ENCODE measurements at regions not wholly inside any gene's neighbourhood (a gene's known extent, or its start where the extent isn't known, plus 50 kb on each side); places are given as distances from the start of the nearest gene placed in this dataset.

DNA sequence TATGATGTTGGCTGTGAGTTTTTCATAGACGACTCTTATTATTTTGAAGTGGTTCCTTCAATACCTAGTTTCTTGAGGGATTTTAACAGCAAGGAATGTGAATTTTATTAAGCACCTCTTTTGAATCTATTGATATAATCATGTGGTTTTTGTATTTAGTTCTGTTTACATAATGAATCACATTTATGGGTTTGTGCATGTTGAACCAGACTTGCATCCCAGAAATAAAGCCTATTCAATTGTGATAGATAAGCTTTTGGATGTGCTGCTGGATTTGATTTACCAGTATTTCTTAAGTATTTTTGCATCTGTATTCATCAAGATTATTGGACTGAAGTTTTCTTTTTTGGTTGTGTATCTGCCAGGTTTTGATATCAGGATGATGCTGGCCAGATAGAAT is 131.6 kb upstream of the SCN7A start:
- Histone ChIP-seq H3K36me3 (ENCODE audit: control insufficient read depth in 2 of 2, extremely low read depth in 1 of 2, insufficient read depth in 2 of 2, low read length in 2 of 2) (no peaks in the 10 kb centered on the region), H3K79me2 (ENCODE audit: control insufficient read depth, insufficient read depth, low read length) (no peaks in the 10 kb centered on the region), H3K27me3 (ENCODE audit: control insufficient read depth, extremely low read depth, insufficient read depth, low read length) (no peaks in the 10 kb centered on the region), H3K4me3 (ENCODE audit: control insufficient read depth in 2 of 3, extremely low read depth in 1 of 3, insufficient read depth in 2 of 3, low read depth in 1 of 3, low read length in 3 of 3) (no peak overlapping the region), H3K9ac (ENCODE audit: control insufficient read depth, extremely low read depth, insufficient read depth, low read length) (no peak overlapping the region), H4K20me1 (ENCODE audit: control insufficient read depth, extremely low read depth, insufficient read depth, low read length) (no peaks in the 10 kb centered on the region), H3K4me2 (ENCODE audit: control insufficient read depth, extremely low read depth, insufficient read depth, low read depth, low read length) (no peak overlapping the region), H3K27ac (ENCODE audit: control insufficient read depth, insufficient read depth, low read length) (no peak overlapping the region), H3K9me3 (ENCODE audit: control insufficient read depth, low read depth, low read length) (no peaks in the 10 kb centered on the region), H2AFZ (ENCODE audit: control insufficient read depth, low read length) (no peak overlapping the region), H3K4me1 (ENCODE audit: control insufficient read depth, extremely low read depth, insufficient read depth, low read length) (no peaks in the 10 kb centered on the region), H3K9me1 (ENCODE audit: control insufficient read depth, extremely low read depth, insufficient read depth, low read length) (no peaks in the 10 kb centered on the region)
- no peak for FAIRE-seq
- TF ChIP-seq, protein P1, sequence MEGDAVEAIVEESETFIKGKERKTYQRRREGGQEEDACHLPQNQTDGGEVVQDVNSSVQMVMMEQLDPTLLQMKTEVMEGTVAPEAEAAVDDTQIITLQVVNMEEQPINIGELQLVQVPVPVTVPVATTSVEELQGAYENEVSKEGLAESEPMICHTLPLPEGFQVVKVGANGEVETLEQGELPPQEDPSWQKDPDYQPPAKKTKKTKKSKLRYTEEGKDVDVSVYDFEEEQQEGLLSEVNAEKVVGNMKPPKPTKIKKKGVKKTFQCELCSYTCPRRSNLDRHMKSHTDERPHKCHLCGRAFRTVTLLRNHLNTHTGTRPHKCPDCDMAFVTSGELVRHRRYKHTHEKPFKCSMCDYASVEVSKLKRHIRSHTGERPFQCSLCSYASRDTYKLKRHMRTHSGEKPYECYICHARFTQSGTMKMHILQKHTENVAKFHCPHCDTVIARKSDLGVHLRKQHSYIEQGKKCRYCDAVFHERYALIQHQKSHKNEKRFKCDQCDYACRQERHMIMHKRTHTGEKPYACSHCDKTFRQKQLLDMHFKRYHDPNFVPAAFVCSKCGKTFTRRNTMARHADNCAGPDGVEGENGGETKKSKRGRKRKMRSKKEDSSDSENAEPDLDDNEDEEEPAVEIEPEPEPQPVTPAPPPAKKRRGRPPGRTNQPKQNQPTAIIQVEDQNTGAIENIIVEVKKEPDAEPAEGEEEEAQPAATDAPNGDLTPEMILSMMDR (optimal IDR thresholded peaks at IDR 0.05 in 1 of 3, IDR thresholded peaks at IDR 0.05 in 1 of 3, conservative IDR thresholded peaks at IDR 0.05 in 1 of 3; ENCODE audit: extremely low read depth in 1 of 3, insufficient read depth in 2 of 3, low read length in 3 of 3) = no peak
- TF ChIP-seq EZH2 (IDR thresholded peaks at IDR 0.05; ENCODE audit: low read length) = no peak
- no peak for DNase-seq (ENCODE audit: low read depth, low spot score)
- dilution Hi-C loops (cut with MboI; ENCODE audit: extremely low pct_ligation_motif_present, low sequenced_read_pairs) = no loop called here

- H3K9me1 ChIP-seq (ENCODE audit: control insufficient read depth, extremely low read depth, insufficient read depth, low read length) = no peaks in the 10 kb centered on the region
- no peak overlapping the region for H3K9ac ChIP-seq (ENCODE audit: control insufficient read depth, extremely low read depth, insufficient read depth, low read length)
- no peak for FAIRE-seq
- H3K27me3 ChIP-seq (ENCODE audit: control insufficient read depth, extremely low read depth, insufficient read depth, low read length) = no peaks in the 10 kb centered on the region
- no peak overlapping the region for H3K27ac ChIP-seq (ENCODE audit: control insufficient read depth, insufficient read depth, low read length)
- H3K4me3 ChIP-seq (ENCODE audit: control insufficient read depth in 2 of 3, extremely low read depth in 1 of 3, insufficient read depth in 2 of 3, low read depth in 1 of 3, low read length in 3 of 3) = no peak overlapping the region
- TF ChIP-seq EZH2 (IDR thresholded peaks at IDR 0.05; ENCODE audit: low read length) = no peak
- TF ChIP-seq, protein P1 (optimal IDR thresholded peaks at IDR 0.05 in 1 of 3, IDR thresholded peaks at IDR 0.05 in 1 of 3, conservative IDR thresholded peaks at IDR 0.05 in 1 of 3; ENCODE audit: extremely low read depth in 1 of 3, insufficient read depth in 2 of 3, low read length in 3 of 3) = no peak
- H3K79me2 ChIP-seq (ENCODE audit: control insufficient read depth, insufficient read depth, low read length) = no peaks in the 10 kb centered on the region
- H2AFZ ChIP-seq (ENCODE audit: control insufficient read depth, low read length) = no peak overlapping the region
- no peaks in the 10 kb centered on the region for H3K9me3 ChIP-seq (ENCODE audit: control insufficient read depth, low read depth, low read length)
- H3K4me1 ChIP-seq (ENCODE audit: control insufficient read depth, extremely low read depth, insufficient read depth, low read length) = no peaks in the 10 kb centered on the region
- no peaks in the 10 kb centered on the region for H4K20me1 ChIP-seq (ENCODE audit: control insufficient read depth, extremely low read depth, insufficient read depth, low read length)
- DNase-seq (ENCODE audit: low read depth, low spot score) = no peak
- H3K4me2 ChIP-seq (ENCODE audit: control insufficient read depth, extremely low read depth, insufficient read depth, low read depth, low read length) = no peak overlapping the region
- no peaks in the 10 kb centered on the region for H3K36me3 ChIP-seq (ENCODE audit: control insufficient read depth in 2 of 2, extremely low read depth in 1 of 2, insufficient read depth in 2 of 2, low read length in 2 of 2)
- dilution Hi-C loops (cut with MboI; ENCODE audit: extremely low pct_ligation_motif_present, low sequenced_read_pairs) = no loop called here
Observed at GRCh38 chr2:166614503-166614902, 120.5 kb upstream of the SCN7A start.
